A549 (cell line): ENCODE measurements at regions not wholly inside any gene's neighbourhood (a gene's known extent, or its start where the extent isn't known, plus 50 kb on each side); places are given as distances from the start of the nearest gene placed in this dataset.

ENCODE experiments used
- CTCF ChIP-seq: fragments of >200 bp; sonication (Bioruptor Twin); formaldehyde crosslinking; IDR thresholded peaks from 3 replicates; pipeline ENCODE4 v1.5.1; 2016
- MAX ChIP-seq: IDR thresholded peaks from 2 replicates; pipeline ENCODE4 v1.6.1; 2012
- PHF8 ChIP-seq: fragments of 200-600 bp; sonication (generic); IDR thresholded peaks from 2 replicates; pipeline ENCODE4 v1.6.1; 2016; ENCODE audit warnings: low read depth, mild to moderate bottlenecking, antibody characterized with exemption, moderate library complexity, borderline replicate concordance
- POLR2A ChIP-seq: IDR thresholded peaks from 2 replicates; pipeline ENCODE4 v1.6.1; 2012; ENCODE audit warnings: mild to moderate bottlenecking, low read length
- RARB ChIP-seq: fragments of 250-450 bp; sonication (Bioruptor Pico); IDR thresholded peaks from 2 replicates; pipeline ENCODE4 v1.8.0; 2021; ENCODE audit warnings: mild to moderate bottlenecking, moderate library complexity

GRCh38 chr11:43250309-43250708 lies 61.5 kb upstream of the API5 start:
- TF ChIP-seq CTCF: no peak
- no peak for TF ChIP-seq POLR2A
- TF ChIP-seq MAX: no peak
- TF ChIP-seq RARB: no peak
- no peak for TF ChIP-seq PHF8
